K562 (cell line): ENCODE measurements at regions not wholly inside any gene's neighbourhood (a gene's known extent, or its start where the extent isn't known, plus 50 kb on each side); places are given as distances from the start of the nearest gene placed in this dataset.

Experiments used
- BMI1 ChIP-seq: fragments of 150-350 bp; IDR thresholded peaks from 2 replicates; pipeline ENCODE4 v1.6.1; 2014; ENCODE audit warnings: low read length
- CC2D1A ChIP-seq: fragments of 450-650 bp; IDR thresholded peaks from 2 replicates; pipeline ENCODE4 v1.6.1; 2017; ENCODE audit warnings: mild to moderate bottlenecking
- ELF2 ChIP-seq: fragments of 250-450 bp; sonication (Bioruptor Pico); IDR thresholded peaks from 2 replicates; pipeline ENCODE4 v1.5.0; 2021; ENCODE audit warnings: mild to moderate bottlenecking
- EP300 ChIP-seq: IDR thresholded peaks from 2 replicates; pipeline ENCODE4 v1.6.1; 2012; ENCODE audit warnings: low read length, improper control_type of control experiment
- HCFC1 ChIP-seq: IDR thresholded peaks from 2 replicates; pipeline ENCODE4 v1.6.1; 2012; ENCODE audit warnings: low read depth, low read length, improper control_type of control experiment
- HMG20B ChIP-seq: fragments of 250-450 bp; sonication (Bioruptor Pico); IDR thresholded peaks from 2 replicates; pipeline ENCODE4 v1.5.0; 2021; ENCODE audit warnings: mild to moderate bottlenecking
- POLR2A ChIP-seq: fragments of 450-650 bp; conservative IDR thresholded peaks from 2 replicates; pipeline ENCODE4 v1.6.1; 2016
- SNRNP70 ChIP-seq: fragments of 200-400 bp; formaldehyde crosslinking; optimal IDR thresholded peaks from 2 replicates; pipeline ENCODE3; 2017; ENCODE audit warnings: low read depth, low read length
- TF ChIP-seq, protein P1 (sequence below): fragments of 250-450 bp; sonication (Bioruptor Pico); IDR thresholded peaks from 2 replicates; pipeline ENCODE4 v1.4.0; 2020; ENCODE audit warnings: mild to moderate bottlenecking, moderate library complexity, borderline replicate concordance

- no peak for TF ChIP-seq HMG20B (CRISPR knock-in tag)
- TF ChIP-seq HCFC1, result no peak
- TF ChIP-seq POLR2A, result no peak
- no peak for TF ChIP-seq SNRNP70
- no peak for TF ChIP-seq CC2D1A
- no peak for TF ChIP-seq BMI1
- TF ChIP-seq, protein P1, sequence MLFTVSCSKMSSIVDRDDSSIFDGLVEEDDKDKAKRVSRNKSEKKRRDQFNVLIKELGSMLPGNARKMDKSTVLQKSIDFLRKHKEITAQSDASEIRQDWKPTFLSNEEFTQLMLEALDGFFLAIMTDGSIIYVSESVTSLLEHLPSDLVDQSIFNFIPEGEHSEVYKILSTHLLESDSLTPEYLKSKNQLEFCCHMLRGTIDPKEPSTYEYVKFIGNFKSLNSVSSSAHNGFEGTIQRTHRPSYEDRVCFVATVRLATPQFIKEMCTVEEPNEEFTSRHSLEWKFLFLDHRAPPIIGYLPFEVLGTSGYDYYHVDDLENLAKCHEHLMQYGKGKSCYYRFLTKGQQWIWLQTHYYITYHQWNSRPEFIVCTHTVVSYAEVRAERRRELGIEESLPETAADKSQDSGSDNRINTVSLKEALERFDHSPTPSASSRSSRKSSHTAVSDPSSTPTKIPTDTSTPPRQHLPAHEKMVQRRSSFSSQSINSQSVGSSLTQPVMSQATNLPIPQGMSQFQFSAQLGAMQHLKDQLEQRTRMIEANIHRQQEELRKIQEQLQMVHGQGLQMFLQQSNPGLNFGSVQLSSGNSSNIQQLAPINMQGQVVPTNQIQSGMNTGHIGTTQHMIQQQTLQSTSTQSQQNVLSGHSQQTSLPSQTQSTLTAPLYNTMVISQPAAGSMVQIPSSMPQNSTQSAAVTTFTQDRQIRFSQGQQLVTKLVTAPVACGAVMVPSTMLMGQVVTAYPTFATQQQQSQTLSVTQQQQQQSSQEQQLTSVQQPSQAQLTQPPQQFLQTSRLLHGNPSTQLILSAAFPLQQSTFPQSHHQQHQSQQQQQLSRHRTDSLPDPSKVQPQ, result no peak
- no peak for TF ChIP-seq EP300
- no peak for TF ChIP-seq ELF2 (CRISPR knock-in tag)
These were observed 100.5 kb downstream of the CXCL12 start for GRCh38 chr10:44284198-44285084.
